Osteocyte (in vitro differentiated cells): ENCODE measurements at regions not wholly inside any gene's neighbourhood (a gene's known extent, or its start where the extent isn't known, plus 50 kb on each side); places are given as distances from the start of the nearest gene placed in this dataset.

Experiments
- DNase-seq: peaks from one replicate; pipeline ENCODE4 v3.0.0; 2021; ENCODE audit warnings: mixed read lengths; ENCODE audit not compliant: unreplicated experiment; ENCODE audit errors: extremely low spot score
- H3K27ac Mint-ChIP-seq: one replicate; pipeline ENCODE4 v1.8.0; 2021; ENCODE audit warnings: mild to moderate bottlenecking, mixed read lengths; ENCODE audit not compliant: unreplicated experiment
- H3K27me3 Mint-ChIP-seq: one replicate; pipeline ENCODE4 v1.8.0; 2021; ENCODE audit warnings: mixed read lengths; ENCODE audit not compliant: unreplicated experiment
- H3K36me3 Mint-ChIP-seq: one replicate; pipeline ENCODE4 v1.8.0; 2021; ENCODE audit warnings: mixed read lengths; ENCODE audit not compliant: unreplicated experiment
- H3K4me1 Mint-ChIP-seq: one replicate; pipeline ENCODE4 v1.8.0; 2021; ENCODE audit warnings: mixed read lengths; ENCODE audit not compliant: unreplicated experiment
- H3K4me3 Mint-ChIP-seq: one replicate; pipeline ENCODE4 v1.8.0; 2021; ENCODE audit warnings: mild to moderate bottlenecking, moderate library complexity, mixed read lengths; ENCODE audit not compliant: unreplicated experiment
- H3K9me3 Mint-ChIP-seq: one replicate; pipeline ENCODE4 v1.8.0; 2021; ENCODE audit warnings: mixed read lengths; ENCODE audit not compliant: unreplicated experiment
- TF ChIP-seq, protein P1 (sequence below): fragments of 200-600 bp; sonication (generic); IDR thresholded peaks from 2 replicates; pipeline ENCODE4 v1.5.0; 2021; ENCODE audit warnings: antibody characterized with exemption, mild to moderate bottlenecking, moderate library complexity

DNA sequence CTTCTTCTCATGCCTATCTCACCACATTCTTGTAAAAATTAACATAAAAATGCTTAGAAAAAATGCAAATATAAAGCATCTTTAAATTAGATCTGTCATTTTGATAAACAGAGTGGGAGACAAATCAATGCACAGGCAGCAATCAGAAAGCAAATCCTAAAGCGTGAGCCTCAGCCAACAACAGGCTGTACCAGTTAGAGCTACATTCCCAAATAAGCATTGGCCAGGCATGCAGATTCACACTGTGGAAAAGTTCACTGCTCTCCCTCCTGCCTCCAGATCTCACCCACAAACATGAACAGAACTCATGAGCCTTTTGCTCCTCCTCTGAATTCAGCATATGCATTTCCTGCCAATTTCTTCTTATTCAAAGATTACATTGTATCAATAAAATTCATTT, 115.2 kb upstream of the FAT3 start:
- H3K4me1 Mint-ChIP-seq, result no peaks in the 10 kb centered on the region
- peaks cover 31% of the 10 kb centered on the region for H3K27me3 Mint-ChIP-seq
- DNase-seq, result no peak
- no peak overlapping the region for H3K4me3 Mint-ChIP-seq
- H3K27ac Mint-ChIP-seq, result no peak overlapping the region
- TF ChIP-seq, protein P1, sequence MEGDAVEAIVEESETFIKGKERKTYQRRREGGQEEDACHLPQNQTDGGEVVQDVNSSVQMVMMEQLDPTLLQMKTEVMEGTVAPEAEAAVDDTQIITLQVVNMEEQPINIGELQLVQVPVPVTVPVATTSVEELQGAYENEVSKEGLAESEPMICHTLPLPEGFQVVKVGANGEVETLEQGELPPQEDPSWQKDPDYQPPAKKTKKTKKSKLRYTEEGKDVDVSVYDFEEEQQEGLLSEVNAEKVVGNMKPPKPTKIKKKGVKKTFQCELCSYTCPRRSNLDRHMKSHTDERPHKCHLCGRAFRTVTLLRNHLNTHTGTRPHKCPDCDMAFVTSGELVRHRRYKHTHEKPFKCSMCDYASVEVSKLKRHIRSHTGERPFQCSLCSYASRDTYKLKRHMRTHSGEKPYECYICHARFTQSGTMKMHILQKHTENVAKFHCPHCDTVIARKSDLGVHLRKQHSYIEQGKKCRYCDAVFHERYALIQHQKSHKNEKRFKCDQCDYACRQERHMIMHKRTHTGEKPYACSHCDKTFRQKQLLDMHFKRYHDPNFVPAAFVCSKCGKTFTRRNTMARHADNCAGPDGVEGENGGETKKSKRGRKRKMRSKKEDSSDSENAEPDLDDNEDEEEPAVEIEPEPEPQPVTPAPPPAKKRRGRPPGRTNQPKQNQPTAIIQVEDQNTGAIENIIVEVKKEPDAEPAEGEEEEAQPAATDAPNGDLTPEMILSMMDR, result no peak
- peaks cover 14% of the 10 kb centered on the region for H3K9me3 Mint-ChIP-seq
- H3K36me3 Mint-ChIP-seq, result peaks cover 2% of the 10 kb centered on the region

DNA sequence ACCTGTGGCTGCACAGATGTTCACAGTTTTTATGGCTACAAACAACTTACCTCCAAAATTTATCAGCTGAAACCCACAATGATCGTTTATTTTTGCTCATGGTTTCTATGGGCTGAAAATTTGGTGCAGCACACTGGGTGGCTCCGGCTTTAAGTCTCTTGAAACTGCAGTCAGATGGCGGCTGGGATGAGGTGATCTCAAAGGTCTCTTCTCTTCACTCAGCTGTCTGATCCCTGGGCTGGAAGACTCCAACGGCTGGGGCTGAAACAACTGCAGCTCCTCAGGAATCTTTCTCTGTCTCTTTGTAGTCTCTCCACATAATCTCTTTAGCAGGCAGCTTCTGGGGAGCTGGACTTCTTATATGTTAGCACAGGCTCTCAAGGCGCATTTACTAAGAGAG, 117.3 kb upstream of the FAT3 start:
- TF ChIP-seq, protein P1, result no peak
- no peak for DNase-seq
- Mint-ChIP-seq H3K4me1 (no peaks in the 10 kb centered on the region), H3K36me3 (no peaks in the 10 kb centered on the region), H3K27ac (no peak overlapping the region), H3K4me3 (no peak overlapping the region), H3K27me3 (peaks cover 35% of the 10 kb centered on the region), H3K9me3 (no peaks in the 10 kb centered on the region)

DNA sequence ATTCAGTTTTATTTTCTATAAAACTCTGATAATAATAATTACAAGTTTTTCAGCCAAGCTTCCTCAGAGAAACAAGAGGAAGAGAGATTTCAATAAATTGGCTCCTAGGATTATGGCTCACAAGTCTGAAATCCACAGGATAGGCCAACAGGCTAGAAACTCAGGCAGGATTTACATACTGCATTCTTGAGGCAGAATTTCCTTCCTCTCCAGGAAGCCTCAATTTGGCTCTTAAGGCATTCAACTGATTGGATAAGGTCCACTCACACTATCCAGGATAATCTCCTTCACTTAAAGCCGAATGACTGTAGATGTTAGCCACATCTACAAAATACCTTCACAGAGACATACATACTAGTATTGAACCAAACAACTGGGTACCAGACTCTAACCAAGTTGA, 120.3 kb upstream of the FAT3 start:
- Mint-ChIP-seq H3K36me3 (no peaks in the 10 kb centered on the region), H3K9me3 (no peaks in the 10 kb centered on the region), H3K27ac (no peak overlapping the region), H3K27me3 (peaks cover 35% of the 10 kb centered on the region), H3K4me1 (no peaks in the 10 kb centered on the region), H3K4me3 (no peak overlapping the region)
- no peak for DNase-seq
- TF ChIP-seq, protein P1, result no peak

DNA sequence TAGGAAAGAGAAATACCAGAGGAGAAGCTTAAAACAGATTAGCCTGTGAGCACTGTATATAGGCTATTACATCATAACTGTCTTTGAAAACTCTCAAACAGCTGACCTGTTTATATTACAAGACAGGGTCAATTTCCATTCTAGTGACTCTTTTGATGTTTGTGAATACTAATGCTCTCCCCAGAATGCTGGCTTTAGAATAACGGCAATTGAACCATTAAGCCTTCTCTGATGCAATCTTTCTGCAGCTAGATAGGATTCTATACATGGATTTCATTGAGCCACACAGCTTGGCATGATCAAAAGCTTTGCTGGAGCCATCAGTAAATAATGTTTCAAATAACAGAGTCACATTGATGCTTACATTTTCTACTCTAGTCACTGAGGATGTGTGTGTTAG, 122.7 kb upstream of the FAT3 start:
- Mint-ChIP-seq H3K36me3 (no peaks in the 10 kb centered on the region), H3K4me3 (no peak overlapping the region), H3K4me1 (no peaks in the 10 kb centered on the region), H3K27ac (no peak overlapping the region), H3K9me3 (no peaks in the 10 kb centered on the region), H3K27me3 (peaks cover 40% of the 10 kb centered on the region)
- TF ChIP-seq, protein P1, result no peak
- DNase-seq, result no peak

DNA sequence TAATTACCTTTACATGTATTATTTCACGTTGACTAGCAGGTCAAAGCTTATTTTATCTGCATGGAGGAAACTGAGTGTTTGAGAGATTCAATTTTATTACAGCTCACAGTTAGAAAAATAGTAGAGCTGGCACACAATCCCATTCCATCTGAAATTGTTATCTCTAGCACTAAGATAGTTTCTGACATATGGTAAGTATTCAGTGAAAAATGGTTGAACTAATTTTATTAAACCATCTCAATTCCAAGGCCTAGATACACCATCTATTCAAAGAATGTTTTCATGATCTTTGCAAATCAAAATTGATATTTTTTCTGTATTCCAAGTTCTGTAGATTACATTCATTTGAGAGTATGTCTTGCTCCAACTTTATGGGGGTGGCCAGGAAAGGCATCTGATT, 125.4 kb upstream of the FAT3 start:
- Mint-ChIP-seq H3K27ac (no peak overlapping the region), H3K4me1 (no peaks in the 10 kb centered on the region), H3K36me3 (no peaks in the 10 kb centered on the region), H3K9me3 (no peaks in the 10 kb centered on the region), H3K4me3 (no peak overlapping the region), H3K27me3 (peaks cover 29% of the 10 kb centered on the region)
- DNase-seq, result no peak
- TF ChIP-seq, protein P1, result no peak
